Loucy (cell line): ENCODE measurements at regions not wholly inside any gene's neighbourhood (a gene's known extent, or its start where the extent isn't known, plus 50 kb on each side); places are given as distances from the start of the nearest gene placed in this dataset.

Experiments
- EZH2phosphoT487 ChIP-seq: fragments of 200-600 bp; IDR thresholded peaks from 2 replicates; pipeline ENCODE4 v1.6.1; 2018; ENCODE audit warnings: antibody characterized with exemption, mild to moderate bottlenecking, moderate library complexity, borderline replicate concordance
- TF ChIP-seq, protein P1 (sequence below): fragments of 200-600 bp; sonication (generic); conservative IDR thresholded peaks from 2 replicates; pipeline ENCODE4 v1.5.1; 2014; ENCODE audit warnings: mild to moderate bottlenecking, antibody characterized with exemption, low read length

DNA sequence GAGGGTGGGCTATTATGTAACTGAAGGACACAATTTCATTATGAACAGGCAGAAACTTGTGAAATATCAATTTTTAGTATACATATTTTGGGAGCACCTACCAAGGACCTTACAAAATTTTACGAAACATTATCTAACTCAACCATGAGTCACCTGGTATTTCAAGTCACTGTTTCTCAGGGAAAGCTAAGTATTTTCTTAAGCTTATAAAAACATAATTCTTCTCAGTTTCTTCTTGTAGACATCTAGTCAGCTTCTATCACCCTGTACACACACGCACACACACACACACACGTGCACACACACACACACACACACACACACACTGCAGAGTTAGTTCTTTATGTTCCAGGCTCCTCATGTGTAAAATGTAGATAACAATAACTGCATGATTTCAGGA lies 658.3 kb downstream of the TUSC7 start:
- TF ChIP-seq, protein P1, sequence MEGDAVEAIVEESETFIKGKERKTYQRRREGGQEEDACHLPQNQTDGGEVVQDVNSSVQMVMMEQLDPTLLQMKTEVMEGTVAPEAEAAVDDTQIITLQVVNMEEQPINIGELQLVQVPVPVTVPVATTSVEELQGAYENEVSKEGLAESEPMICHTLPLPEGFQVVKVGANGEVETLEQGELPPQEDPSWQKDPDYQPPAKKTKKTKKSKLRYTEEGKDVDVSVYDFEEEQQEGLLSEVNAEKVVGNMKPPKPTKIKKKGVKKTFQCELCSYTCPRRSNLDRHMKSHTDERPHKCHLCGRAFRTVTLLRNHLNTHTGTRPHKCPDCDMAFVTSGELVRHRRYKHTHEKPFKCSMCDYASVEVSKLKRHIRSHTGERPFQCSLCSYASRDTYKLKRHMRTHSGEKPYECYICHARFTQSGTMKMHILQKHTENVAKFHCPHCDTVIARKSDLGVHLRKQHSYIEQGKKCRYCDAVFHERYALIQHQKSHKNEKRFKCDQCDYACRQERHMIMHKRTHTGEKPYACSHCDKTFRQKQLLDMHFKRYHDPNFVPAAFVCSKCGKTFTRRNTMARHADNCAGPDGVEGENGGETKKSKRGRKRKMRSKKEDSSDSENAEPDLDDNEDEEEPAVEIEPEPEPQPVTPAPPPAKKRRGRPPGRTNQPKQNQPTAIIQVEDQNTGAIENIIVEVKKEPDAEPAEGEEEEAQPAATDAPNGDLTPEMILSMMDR = no peak
- no peak for TF ChIP-seq EZH2phosphoT487
